HS-27A (cell line): ENCODE measurements at regions not wholly inside any gene's neighbourhood (a gene's known extent, or its start where the extent isn't known, plus 50 kb on each side); places are given as distances from the start of the nearest gene placed in this dataset.
"Not testable (repeated sequence)": the region's sequence is repeated elsewhere in the genome, so short reads cannot be mapped to it uniquely, and the experiment has no call there.

Source experiments
- DNase-seq: peaks from one replicate; pipeline ENCODE4 v3.0.0-alpha.2; 2012; ENCODE audit warnings: low read depth, missing footprints

GRCh38 chr6:97677626-97678025, 394.6 kb upstream of the MMS22L start:
- DNase-seq: no peak

- no peak for DNase-seq
These were observed 404.9 kb upstream of the MMS22L start for GRCh38 chr6:97687916-97688315.

- DNase-seq: no peak
These were observed 406.2 kb upstream of the MMS22L start for GRCh38 chr6:97689078-97689754.

GRCh38 chr6:97697456-97697855, 414.4 kb upstream of the MMS22L start:
- peak; percentile 12 for DNase-seq

- DNase-seq: no peak
These were observed 418.8 kb upstream of the MMS22L start for GRCh38 chr6:97701801-97702200.

GRCh38 chr6:97702248-97702647, 419.2 kb upstream of the MMS22L start:
- no peak for DNase-seq

- DNase-seq: no peak
These were observed 420.6 kb upstream of the MMS22L start for GRCh38 chr6:97703661-97704060.

- no peak for DNase-seq
These were observed 422.6 kb upstream of the MMS22L start for GRCh38 chr6:97705568-97705967.

- DNase-seq: no peak
These were observed 429.7 kb upstream of the MMS22L start for GRCh38 chr6:97712751-97713150.

GRCh38 chr6:97714772-97715171, 431.8 kb upstream of the MMS22L start:
- no peak for DNase-seq

- DNase-seq: no peak
These were observed 434.1 kb upstream of the MMS22L start for GRCh38 chr6:97717086-97717485.

GRCh38 chr6:97726378-97726777, 443.4 kb upstream of the MMS22L start:
- no peak for DNase-seq

- no peak for DNase-seq
These were observed 449.0 kb upstream of the MMS22L start for GRCh38 chr6:97732045-97732444.

- DNase-seq: no peak
These were observed 474.6 kb upstream of the MMS22L start for GRCh38 chr6:97757575-97757974.

- no peak for DNase-seq
These were observed 482.4 kb upstream of the MMS22L start for GRCh38 chr6:97765461-97765860.

- no peak for DNase-seq
These were observed 488.4 kb upstream of the MMS22L start for GRCh38 chr6:97771372-97771771.

GRCh38 chr6:97775012-97775411, 492.0 kb upstream of the MMS22L start:
- DNase-seq: no peak

GRCh38 chr6:97778290-97779038, 495.4 kb upstream of the MMS22L start:
- no peak for DNase-seq

- DNase-seq: not testable (repeated sequence)
These were observed 496.2 kb upstream of the MMS22L start for GRCh38 chr6:97779039-97779766.

- no peak for DNase-seq
These were observed 508.0 kb upstream of the MMS22L start for GRCh38 chr6:97790926-97791590.

GRCh38 chr6:97805596-97805995, 522.6 kb upstream of the MMS22L start:
- DNase-seq: no peak

- no peak for DNase-seq
These were observed 529.9 kb upstream of the MMS22L start for GRCh38 chr6:97812940-97813339.
